ENCODE measurements at regions not wholly inside any gene's neighbourhood (a gene's known extent, or its start where the extent isn't known, plus 50 kb on each side); places are given as distances from the start of the nearest gene placed in this dataset.

GRCh38 chr4:136575146-136575545, 957.1 kb downstream of the PCDH18 start:
- TF ChIP-seq POLR2A (IDR thresholded peaks at IDR 0.05), result no peak
- TF ChIP-seq CTCF (IDR thresholded peaks at IDR 0.05), result no peak
